PC-9 (cell line): ENCODE measurements at regions not wholly inside any gene's neighbourhood (a gene's known extent, or its start where the extent isn't known, plus 50 kb on each side); places are given as distances from the start of the nearest gene placed in this dataset.

ENCODE experiments used
- CTCF ChIP-seq: fragments of 200-600 bp; sonication (generic); conservative IDR thresholded peaks from 2 replicates; pipeline ENCODE4 v1.6.1; 2017; ENCODE audit warnings: mixed run types, antibody characterized with exemption, mild to moderate bottlenecking, moderate library complexity
- EZH2 ChIP-seq: fragments of 200-600 bp; sonication (generic); IDR thresholded peaks from 2 replicates; pipeline ENCODE4 v1.8.0; 2017; ENCODE audit warnings: antibody characterized with exemption, low read depth

GRCh38 chr1:79988401-79988800 lies 981.9 kb upstream of the ADGRL4 start:
- no peak for TF ChIP-seq EZH2
- no peak for TF ChIP-seq CTCF
